ENCODE measurements at regions not wholly inside any gene's neighbourhood (a gene's known extent, or its start where the extent isn't known, plus 50 kb on each side); places are given as distances from the start of the nearest gene placed in this dataset.

DNA sequence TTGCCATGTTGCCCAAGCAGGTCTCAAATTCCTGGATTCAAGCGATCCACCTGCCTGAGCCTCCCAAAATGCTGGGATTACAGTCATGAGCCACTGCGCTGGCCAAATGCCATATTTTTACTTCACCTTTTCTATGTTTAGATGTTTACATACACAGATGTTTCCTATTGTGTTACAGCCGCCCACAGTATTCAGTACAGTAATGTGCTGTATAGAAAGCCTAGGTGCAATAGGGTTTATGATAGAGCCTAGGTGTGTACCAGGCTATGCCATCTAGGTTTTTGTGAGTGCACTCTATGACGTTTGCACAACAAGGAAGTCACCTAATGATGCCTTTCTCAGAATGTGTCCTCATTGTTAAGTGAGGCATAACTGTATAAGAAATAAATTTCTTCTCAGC is 153.4 kb downstream of the CHRM3 start:
- peaks cover 3% of the 10 kb centered on the region for H3K9me3 ChIP-seq (ENCODE audit: low read depth, low read length)
- no peak overlapping the region for H3K27ac ChIP-seq (ENCODE audit: low read depth, low read length)
- no peaks in the 10 kb centered on the region for H4K20me1 ChIP-seq (ENCODE audit: insufficient read depth, low read length)
- no peaks in the 10 kb centered on the region for H3K4me1 ChIP-seq (ENCODE audit: insufficient read depth, low read length)
- H2AFZ ChIP-seq (ENCODE audit: low read length), result no peak overlapping the region
- no peaks in the 10 kb centered on the region for H3K36me3 ChIP-seq (ENCODE audit: insufficient read depth, low read length)
- DNase-seq (ENCODE audit: insufficient read length, low spot score, missing footprints), result no peak
- H3K4me3 ChIP-seq (ENCODE audit: insufficient read depth, low read length), result no peak overlapping the region
- no peaks in the 10 kb centered on the region for H3K27me3 ChIP-seq (ENCODE audit: insufficient read depth, low read length)
- H3K79me2 ChIP-seq (ENCODE audit: insufficient read depth, low read length), result no peaks in the 10 kb centered on the region
- H3K4me2 ChIP-seq (ENCODE audit: insufficient read depth, low read length), result no peak overlapping the region
- TF ChIP-seq, protein P1, sequence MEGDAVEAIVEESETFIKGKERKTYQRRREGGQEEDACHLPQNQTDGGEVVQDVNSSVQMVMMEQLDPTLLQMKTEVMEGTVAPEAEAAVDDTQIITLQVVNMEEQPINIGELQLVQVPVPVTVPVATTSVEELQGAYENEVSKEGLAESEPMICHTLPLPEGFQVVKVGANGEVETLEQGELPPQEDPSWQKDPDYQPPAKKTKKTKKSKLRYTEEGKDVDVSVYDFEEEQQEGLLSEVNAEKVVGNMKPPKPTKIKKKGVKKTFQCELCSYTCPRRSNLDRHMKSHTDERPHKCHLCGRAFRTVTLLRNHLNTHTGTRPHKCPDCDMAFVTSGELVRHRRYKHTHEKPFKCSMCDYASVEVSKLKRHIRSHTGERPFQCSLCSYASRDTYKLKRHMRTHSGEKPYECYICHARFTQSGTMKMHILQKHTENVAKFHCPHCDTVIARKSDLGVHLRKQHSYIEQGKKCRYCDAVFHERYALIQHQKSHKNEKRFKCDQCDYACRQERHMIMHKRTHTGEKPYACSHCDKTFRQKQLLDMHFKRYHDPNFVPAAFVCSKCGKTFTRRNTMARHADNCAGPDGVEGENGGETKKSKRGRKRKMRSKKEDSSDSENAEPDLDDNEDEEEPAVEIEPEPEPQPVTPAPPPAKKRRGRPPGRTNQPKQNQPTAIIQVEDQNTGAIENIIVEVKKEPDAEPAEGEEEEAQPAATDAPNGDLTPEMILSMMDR (IDR thresholded peaks at IDR 0.05; ENCODE audit: extremely low read depth, low read depth, low read length), result no peak

DNA sequence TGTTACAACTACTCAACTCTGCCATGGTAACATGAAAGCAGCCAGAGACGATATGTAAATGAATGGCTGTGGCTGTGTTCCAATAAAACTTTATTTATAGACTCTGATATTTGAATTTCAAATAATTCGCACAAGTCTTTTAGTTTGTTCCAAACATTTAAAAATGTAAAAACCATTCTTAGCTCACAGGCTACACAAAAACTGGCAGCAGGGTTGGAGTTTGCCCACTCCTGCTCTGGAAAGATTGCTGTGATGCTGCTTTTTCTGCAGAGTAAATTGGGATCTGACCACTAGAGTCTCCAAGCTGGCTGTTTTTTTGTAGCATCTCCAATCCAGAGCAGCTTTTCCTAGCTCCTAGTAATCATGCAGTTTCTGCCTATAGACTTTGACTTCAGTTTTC is 157.5 kb downstream of the CHRM3 start:
- Histone ChIP-seq H3K4me2 (ENCODE audit: insufficient read depth, low read length) (no peak overlapping the region), H3K27me3 (ENCODE audit: insufficient read depth, low read length) (no peaks in the 10 kb centered on the region), H2AFZ (ENCODE audit: low read length) (no peak overlapping the region), H3K27ac (ENCODE audit: low read depth, low read length) (no peak overlapping the region), H3K4me3 (ENCODE audit: insufficient read depth, low read length) (no peak overlapping the region), H3K79me2 (ENCODE audit: insufficient read depth, low read length) (no peaks in the 10 kb centered on the region), H4K20me1 (ENCODE audit: insufficient read depth, low read length) (no peaks in the 10 kb centered on the region), H3K9me3 (ENCODE audit: low read depth, low read length) (no peaks in the 10 kb centered on the region), H3K36me3 (ENCODE audit: insufficient read depth, low read length) (no peaks in the 10 kb centered on the region), H3K4me1 (ENCODE audit: insufficient read depth, low read length) (no peaks in the 10 kb centered on the region)
- DNase-seq (ENCODE audit: insufficient read length, low spot score, missing footprints), result no peak
- TF ChIP-seq, protein P1 (IDR thresholded peaks at IDR 0.05; ENCODE audit: extremely low read depth, low read depth, low read length), result no peak

DNA sequence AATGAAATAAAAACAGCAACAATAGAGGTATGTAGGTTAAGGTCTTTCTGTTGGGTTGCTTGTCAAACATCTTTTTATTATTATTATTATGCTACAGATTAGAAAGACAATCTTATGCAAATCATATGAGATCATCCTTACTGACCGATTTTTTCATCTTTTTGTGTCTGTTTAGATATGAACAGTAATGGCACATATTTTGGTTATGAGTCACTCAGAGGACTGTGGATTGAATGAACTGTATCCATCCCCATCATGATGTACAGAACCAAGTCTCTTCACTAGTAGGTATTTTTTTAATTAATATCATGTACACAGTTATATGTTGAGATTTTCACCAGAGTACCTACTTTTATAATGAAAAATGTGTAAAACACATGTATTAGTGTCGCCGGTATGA is 159.1 kb downstream of the CHRM3 start:
- Histone ChIP-seq H3K79me2 (ENCODE audit: insufficient read depth, low read length) (no peaks in the 10 kb centered on the region), H3K4me2 (ENCODE audit: insufficient read depth, low read length) (no peak overlapping the region), H3K27ac (ENCODE audit: low read depth, low read length) (no peak overlapping the region), H3K9me3 (ENCODE audit: low read depth, low read length) (no peaks in the 10 kb centered on the region), H3K36me3 (ENCODE audit: insufficient read depth, low read length) (no peaks in the 10 kb centered on the region), H2AFZ (ENCODE audit: low read length) (no peak overlapping the region), H3K4me1 (ENCODE audit: insufficient read depth, low read length) (no peaks in the 10 kb centered on the region), H3K4me3 (ENCODE audit: insufficient read depth, low read length) (no peak overlapping the region), H4K20me1 (ENCODE audit: insufficient read depth, low read length) (no peaks in the 10 kb centered on the region), H3K27me3 (ENCODE audit: insufficient read depth, low read length) (no peaks in the 10 kb centered on the region)
- TF ChIP-seq, protein P1 (IDR thresholded peaks at IDR 0.05; ENCODE audit: extremely low read depth, low read depth, low read length), result no peak
- DNase-seq (ENCODE audit: insufficient read length, low spot score, missing footprints), result no peak

DNA sequence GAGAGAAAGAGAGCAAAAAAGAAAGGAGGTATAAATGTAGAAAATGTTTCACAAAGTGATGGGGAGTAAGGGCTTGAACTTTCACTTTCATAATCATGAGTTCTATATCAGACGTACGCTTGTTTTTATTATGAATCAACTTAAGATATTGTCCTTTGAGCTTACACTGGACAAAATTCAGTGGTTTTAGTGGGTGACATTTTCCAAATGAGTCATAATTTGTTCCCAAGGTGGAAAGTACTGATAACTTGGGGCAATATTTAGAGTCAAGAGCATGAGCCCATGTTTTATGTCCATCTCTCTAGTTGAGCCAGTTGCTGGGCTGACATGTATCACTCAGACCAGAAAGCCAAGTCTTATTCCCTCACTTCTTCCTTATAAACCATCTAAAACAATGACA is 161.6 kb downstream of the CHRM3 start:
- Histone ChIP-seq H3K4me2 (ENCODE audit: insufficient read depth, low read length) (no peak overlapping the region), H4K20me1 (ENCODE audit: insufficient read depth, low read length) (no peaks in the 10 kb centered on the region), H3K4me3 (ENCODE audit: insufficient read depth, low read length) (no peak overlapping the region), H2AFZ (ENCODE audit: low read length) (no peak overlapping the region), H3K9me3 (ENCODE audit: low read depth, low read length) (no peaks in the 10 kb centered on the region), H3K4me1 (ENCODE audit: insufficient read depth, low read length) (no peaks in the 10 kb centered on the region), H3K27me3 (ENCODE audit: insufficient read depth, low read length) (no peaks in the 10 kb centered on the region), H3K27ac (ENCODE audit: low read depth, low read length) (no peak overlapping the region), H3K79me2 (ENCODE audit: insufficient read depth, low read length) (no peaks in the 10 kb centered on the region), H3K36me3 (ENCODE audit: insufficient read depth, low read length) (no peaks in the 10 kb centered on the region)
- TF ChIP-seq, protein P1 (IDR thresholded peaks at IDR 0.05; ENCODE audit: extremely low read depth, low read depth, low read length), result no peak
- no peak for DNase-seq (ENCODE audit: insufficient read length, low spot score, missing footprints)

Measured in osteoblast (primary cell).